Neural progenitor cell (in vitro differentiated cells): ENCODE measurements at regions not wholly inside any gene's neighbourhood (a gene's known extent, or its start where the extent isn't known, plus 50 kb on each side); places are given as distances from the start of the nearest gene placed in this dataset.

ENCODE experiments used
- EZH2 ChIP-seq: fragments of 200-600 bp; sonication (generic); IDR thresholded peaks from 2 replicates; pipeline ENCODE4 v1.6.1; 2017; ENCODE audit warnings: antibody characterized with exemption, mild to moderate bottlenecking, moderate library complexity
- EZH2phosphoT487 ChIP-seq: fragments of 200-600 bp; sonication (generic); IDR thresholded peaks from 2 replicates; pipeline ENCODE4 v1.6.1; 2017; ENCODE audit warnings: antibody characterized with exemption
- TF ChIP-seq, protein P1 (sequence below): fragments of 200-600 bp; sonication (generic); IDR thresholded peaks from 2 replicates; pipeline ENCODE4 v1.5.1; 2017; ENCODE audit warnings: antibody characterized with exemption, mild to moderate bottlenecking

DNA sequence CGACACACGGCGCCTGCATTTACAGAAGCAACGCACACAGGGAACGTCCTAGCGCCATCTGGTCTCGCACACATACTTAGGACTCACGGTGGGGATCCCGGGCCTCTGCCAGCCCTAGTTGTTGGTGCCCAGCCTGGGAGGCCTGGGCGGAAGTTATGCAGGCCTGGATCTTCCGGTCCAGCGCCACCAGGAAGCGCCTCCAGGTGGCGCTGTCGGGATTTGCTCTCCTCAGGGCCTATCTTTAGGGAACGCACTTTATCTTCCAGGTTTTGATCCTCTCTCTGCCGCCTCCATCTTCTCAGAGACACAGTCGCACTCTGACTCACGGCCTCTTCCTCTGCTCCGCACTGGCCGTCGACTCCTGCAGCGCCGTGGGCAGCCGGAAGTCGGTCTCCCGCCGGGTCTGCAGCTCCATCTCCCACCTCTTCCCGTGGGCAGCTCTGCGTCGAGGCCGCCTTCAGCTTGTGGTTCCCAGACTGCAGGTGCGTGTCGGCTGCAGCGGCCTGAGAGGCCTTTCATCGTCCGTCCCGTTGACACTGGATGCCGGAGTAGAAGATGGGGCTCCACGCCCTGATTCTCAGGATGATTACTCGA lies 760.4 kb downstream of the TMEM121 start:
- TF ChIP-seq, protein P1, sequence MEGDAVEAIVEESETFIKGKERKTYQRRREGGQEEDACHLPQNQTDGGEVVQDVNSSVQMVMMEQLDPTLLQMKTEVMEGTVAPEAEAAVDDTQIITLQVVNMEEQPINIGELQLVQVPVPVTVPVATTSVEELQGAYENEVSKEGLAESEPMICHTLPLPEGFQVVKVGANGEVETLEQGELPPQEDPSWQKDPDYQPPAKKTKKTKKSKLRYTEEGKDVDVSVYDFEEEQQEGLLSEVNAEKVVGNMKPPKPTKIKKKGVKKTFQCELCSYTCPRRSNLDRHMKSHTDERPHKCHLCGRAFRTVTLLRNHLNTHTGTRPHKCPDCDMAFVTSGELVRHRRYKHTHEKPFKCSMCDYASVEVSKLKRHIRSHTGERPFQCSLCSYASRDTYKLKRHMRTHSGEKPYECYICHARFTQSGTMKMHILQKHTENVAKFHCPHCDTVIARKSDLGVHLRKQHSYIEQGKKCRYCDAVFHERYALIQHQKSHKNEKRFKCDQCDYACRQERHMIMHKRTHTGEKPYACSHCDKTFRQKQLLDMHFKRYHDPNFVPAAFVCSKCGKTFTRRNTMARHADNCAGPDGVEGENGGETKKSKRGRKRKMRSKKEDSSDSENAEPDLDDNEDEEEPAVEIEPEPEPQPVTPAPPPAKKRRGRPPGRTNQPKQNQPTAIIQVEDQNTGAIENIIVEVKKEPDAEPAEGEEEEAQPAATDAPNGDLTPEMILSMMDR, result no peak
- TF ChIP-seq EZH2phosphoT487 (no peak), EZH2 (no peak)
